ENCODE measurements at regions not wholly inside any gene's neighbourhood (a gene's known extent, or its start where the extent isn't known, plus 50 kb on each side); places are given as distances from the start of the nearest gene placed in this dataset.
"Not testable (repeated sequence)": the region's sequence is repeated elsewhere in the genome, so short reads cannot be mapped to it uniquely, and the experiment has no call there.

- DNase-seq (ENCODE audit: low read depth), result no peak
- H3K4me3 ChIP-seq (ENCODE audit: low read length), result no peak overlapping the region
- TF ChIP-seq CTCF (conservative IDR thresholded peaks at IDR 0.05; ENCODE audit: low read length), result no peak
Observed at GRCh38 chr15:56792211-56792610, 58.9 kb upstream of the ZNF280D start.

GRCh38 chr15:56791521-56791920, 58.2 kb upstream of the ZNF280D start:
- DNase-seq (ENCODE audit: low read depth); H3K4me3 ChIP-seq (ENCODE audit: low read length): not testable (repeated sequence)

- DNase-seq (ENCODE audit: low read depth), result no peak
Observed at GRCh38 chr15:56788359-56788758, 55.0 kb upstream of the ZNF280D start.

GRCh38 chr15:56786966-56787365, 53.7 kb upstream of the ZNF280D start:
- DNase-seq (ENCODE audit: low read depth), result peak; percentile 78
- no peak overlapping the region for H3K4me3 ChIP-seq (ENCODE audit: low read length)
- TF ChIP-seq CTCF (conservative IDR thresholded peaks at IDR 0.05; ENCODE audit: low read length), result no peak

More at GRCh38 chr15:56788359-56788758, 55.0 kb upstream of the ZNF280D start:
- no peak overlapping the region for H3K4me3 ChIP-seq (ENCODE audit: low read length)
- no peak for TF ChIP-seq CTCF (conservative IDR thresholded peaks at IDR 0.05; ENCODE audit: low read length)

- H3K4me3 ChIP-seq (ENCODE audit: low read length), result no peak overlapping the region
- no peak for TF ChIP-seq CTCF (conservative IDR thresholded peaks at IDR 0.05; ENCODE audit: low read length)
- no peak for DNase-seq (ENCODE audit: low read depth)
Observed at GRCh38 chr15:56783857-56784661, 50.8 kb upstream of the ZNF280D start.

- no peak for DNase-seq (ENCODE audit: low read depth)
- TF ChIP-seq CTCF (conservative IDR thresholded peaks at IDR 0.05; ENCODE audit: low read length), result no peak
- H3K4me3 ChIP-seq (ENCODE audit: low read length), result no peak overlapping the region
Observed at GRCh38 chr15:56783156-56783856, 50.0 kb upstream of the ZNF280D start.
